ENCODE measurements at regions not wholly inside any gene's neighbourhood (a gene's known extent, or its start where the extent isn't known, plus 50 kb on each side); places are given as distances from the start of the nearest gene placed in this dataset.

DNA sequence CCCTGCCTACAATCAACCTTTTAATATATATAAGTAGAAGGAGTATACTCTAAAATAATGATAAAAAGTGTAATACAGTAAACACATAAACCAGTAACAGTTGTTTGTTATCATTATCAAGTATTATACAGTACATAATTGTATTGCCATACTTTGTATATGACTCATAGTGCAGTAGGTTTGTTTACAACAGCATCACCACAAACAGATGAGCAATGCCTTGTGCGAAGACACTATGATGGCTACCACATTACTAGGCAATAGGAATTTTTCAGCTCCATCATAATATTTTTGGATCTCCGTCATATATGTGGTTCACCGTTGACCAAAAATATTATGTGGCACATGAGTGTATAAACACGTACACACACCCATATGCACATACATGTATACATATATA lies 69.7 kb upstream of the APC start:
- no peak for DNase-seq

DNA sequence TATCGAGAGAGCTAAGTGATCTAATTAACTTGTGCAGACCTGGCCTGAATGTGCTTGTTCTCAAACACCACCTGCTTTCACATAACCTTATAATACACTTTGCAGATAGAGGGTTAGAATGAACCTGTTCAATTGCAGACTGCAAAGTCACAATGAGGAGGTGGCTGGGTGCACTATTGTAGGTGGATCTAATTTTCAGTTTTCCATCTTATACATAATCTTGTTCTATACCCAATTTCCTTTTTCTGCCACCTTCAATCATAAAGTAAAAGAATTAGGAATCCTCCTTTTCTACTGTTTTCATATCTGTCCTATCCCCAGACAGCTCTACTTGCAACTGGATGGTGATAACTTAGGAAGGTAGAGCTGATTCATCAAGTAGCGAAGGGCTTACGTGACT lies 68.8 kb upstream of the APC start:
- no peak for DNase-seq

DNA sequence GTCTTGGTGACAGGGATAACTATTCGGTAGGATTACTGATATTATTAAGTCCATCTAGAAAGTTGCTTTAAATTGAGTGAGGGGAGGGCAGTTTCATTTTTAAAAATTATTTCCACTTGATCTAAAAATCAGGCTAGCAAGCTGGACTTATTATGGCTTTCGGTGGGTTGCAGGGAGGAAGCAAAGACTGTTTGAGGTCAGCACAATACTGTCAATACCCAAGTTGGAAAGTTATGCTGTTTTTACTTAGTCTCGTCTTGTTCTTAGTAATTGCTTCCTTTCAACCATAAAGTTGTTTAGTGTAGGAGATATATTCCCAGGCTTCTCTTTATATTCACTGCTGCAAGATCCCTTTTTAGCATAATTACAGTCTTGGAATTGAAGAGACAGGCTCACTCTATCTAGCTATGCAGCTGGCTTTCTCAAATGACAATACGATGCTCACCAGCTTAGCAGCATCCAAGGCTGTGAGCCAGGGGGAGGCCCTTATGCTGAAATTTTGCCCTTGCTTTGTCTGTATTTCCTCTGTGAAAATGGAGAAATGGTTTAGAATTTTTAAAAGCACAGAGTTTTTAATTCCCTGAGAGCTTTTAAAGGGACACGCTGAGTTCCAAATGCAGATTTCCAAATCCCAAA lies 68.2 kb upstream of the APC start:
- DNase-seq = no peak

DNA sequence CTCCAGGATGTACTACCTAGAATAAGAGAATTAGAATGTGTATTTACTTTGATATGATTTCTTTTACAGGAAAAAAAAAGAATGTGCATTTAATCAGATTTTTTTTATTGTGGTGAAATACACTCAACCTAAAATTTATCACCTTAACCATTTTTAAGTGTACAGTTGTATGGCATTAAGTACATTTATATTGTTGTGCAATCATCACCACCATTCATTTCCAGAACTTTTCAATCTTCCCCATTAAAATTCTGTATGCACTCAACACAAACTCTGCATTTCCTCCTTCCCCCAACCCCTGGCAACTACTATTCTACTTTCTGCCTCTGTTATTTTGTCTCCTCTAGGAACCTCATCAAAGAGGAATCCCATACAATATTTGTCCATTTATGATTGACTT lies 66.0 kb upstream of the APC start:
- DNase-seq = no peak

DNA sequence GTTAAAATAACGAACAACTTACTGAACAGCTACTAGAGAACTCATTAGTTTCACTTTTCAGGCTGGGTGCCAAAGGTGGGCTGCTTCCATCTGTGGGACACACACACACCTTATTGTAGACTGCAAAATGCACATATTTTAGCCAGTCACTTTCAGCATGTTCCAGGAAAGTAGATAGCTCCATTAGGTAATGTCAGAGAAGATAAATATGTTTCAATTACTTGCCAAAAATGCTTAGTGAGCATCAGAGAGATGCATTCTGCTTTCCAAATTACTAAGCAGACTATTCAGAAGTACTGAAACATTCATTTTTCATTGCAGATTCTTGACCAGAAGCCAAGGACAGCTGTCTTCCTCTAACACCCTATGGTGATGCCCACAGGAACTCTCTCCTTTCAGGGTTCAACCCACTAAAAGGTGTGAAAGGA lies 56.2 kb upstream of the APC start:
- DNase-seq = no peak

DNA sequence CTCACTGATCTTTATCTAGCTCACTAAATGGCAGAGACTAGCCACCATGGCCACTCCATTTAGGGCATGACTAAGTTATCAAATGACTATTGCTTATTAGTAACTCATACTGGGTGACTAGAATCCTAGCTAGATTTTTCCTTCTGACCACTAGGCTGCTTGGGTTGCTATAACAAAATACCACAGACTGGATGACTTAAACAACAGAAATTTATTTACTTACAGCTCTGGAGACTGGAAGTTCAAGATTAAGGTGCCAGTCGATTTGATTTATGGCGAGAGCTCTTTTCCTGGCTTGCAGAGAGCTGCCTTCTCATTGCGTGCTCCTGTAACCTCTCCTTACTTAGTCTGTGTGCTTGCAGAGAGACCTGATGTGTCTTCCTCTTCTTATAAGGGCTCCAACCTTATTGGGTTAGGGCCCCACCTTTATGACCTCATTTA lies 55.0 kb upstream of the APC start:
- no peak for DNase-seq

DNA sequence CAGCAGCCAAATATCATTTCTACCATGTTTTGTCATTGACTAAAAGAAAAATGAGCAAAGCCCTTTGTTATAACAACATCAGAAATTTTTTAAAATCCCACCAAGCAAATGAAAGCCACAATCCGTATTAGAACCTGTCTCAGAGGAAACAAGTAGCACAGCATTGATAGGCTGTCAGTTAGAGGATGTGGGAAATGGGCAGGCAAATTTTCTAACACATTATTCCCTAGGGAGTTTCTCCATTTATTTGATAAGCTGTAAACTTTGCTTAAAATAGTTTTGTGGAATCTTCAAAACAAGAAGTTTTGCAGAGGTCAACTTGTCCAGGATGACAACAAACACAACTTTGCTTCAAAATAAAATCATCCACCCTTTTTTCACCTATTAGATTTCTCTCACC lies 53.6 kb upstream of the APC start:
- no peak for DNase-seq

DNA sequence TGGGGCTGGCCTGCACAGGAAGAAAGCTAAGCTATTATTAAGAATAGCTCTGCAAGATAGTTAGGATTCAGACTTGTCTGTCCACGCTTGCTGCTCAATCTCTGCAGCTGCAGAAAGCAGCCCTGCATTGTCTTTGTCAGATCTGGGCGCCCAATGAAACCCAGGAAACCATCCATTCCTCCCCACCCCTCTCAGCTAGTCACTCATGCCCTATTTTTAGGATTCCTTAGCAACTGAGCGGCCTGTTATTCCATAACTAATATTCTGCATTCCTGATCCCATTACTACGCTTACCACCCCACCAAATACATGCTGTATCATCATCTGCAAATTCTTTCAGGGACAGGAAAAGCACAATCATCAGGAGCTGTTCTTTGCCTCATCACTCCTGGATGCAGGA lies 52.9 kb upstream of the APC start:
- DNase-seq = no peak

DNA sequence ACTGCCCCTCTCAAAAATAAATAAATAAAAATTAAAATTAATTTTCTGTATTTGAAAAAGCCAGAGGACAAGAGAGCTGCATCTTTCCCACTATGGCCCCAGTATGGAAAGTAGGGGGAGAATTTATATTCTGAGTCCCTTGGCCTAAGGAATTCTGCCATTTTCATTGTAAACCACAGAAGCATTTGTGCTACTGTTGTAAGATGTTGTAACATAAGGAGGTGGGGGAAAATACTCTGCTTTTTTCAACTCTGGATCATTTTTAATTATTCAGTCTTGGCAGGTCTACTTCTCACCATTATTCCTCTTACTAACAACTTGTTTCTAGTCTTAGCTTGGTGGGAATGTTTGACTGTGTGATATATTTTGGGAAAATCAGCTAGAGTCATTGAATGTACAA lies 52.3 kb upstream of the APC start:
- DNase-seq = no peak

DNA sequence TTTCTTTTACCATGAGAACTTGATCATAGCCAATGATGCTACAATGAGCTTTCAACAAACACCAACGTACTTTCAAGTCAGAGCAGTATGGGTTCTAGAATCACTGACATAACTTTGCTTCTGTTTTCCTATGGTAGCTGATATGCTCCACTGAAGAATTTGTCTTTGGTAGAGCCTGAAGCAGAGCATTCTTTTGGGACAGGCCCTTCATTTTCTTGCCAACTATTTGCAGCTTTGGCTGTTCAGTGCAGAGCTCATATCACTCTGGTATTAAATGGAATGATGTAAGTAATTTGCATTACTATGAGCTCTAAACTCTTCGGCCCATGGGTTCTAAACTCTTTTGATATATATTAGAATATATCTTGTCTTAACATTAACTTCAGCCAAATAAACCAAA lies 51.8 kb upstream of the APC start:
- DNase-seq = no peak

DNA sequence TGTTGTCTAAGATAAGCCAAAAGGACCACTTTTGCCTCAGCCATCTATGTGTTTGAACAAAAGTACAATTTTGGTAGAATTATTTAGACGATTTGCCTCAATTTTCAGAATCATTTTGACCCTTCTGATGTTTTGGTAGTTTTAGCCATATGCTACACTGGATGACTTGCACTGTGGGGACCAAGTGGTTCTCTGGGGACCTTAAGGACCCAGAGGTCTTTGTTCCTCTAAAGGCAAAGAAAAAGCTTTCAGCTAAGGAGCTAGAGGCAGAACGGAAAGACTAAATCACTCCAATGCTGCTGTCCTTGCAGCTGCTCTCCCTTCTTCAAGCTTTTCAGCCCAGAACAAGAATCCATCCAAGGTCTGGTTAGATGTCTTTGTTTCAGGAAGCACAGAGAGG lies 51.0 kb upstream of the APC start:
- DNase-seq = no peak

DNA sequence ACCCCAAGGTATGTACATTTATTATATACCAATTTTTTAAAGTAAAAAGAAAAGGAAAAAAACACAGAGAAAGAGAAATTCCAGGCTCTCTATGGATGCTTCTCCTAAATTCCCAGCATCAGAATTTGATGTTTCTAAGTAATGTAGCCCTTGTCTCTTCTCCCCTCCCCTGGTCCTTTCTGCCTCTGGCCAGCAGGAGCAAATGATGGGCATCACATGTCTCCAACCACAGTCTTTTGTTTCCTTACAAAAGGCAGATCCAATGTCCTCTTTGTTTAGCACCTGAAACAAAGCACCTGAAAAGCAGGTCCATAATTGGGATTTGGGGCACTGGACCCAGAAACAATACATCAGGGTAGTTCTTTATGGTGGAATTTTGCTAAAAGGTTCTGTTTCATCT lies 50.4 kb upstream of the APC start:
- no peak for DNase-seq

Data from NCI-H524 (cell line).